MM.1S (cell line): ENCODE measurements at regions not wholly inside any gene's neighbourhood (a gene's known extent, or its start where the extent isn't known, plus 50 kb on each side); places are given as distances from the start of the nearest gene placed in this dataset.

Experiments used
- DNase-seq: peaks from one replicate; pipeline ENCODE4 v3.0.0-alpha.2; 2015
- H2AFZ ChIP-seq: fragments of 300-600 bp; sonication (generic); 2 replicates; pipeline ENCODE4 v1.6.0; 2016; ENCODE audit warnings: antibody characterized with exemption, low read length
- H3F3A ChIP-seq: fragments of 300-600 bp; sonication (generic); 2 replicates; pipeline ENCODE4 v1.6.1; 2016; ENCODE audit warnings: mild to moderate bottlenecking, antibody characterized with exemption, low read length, moderate library complexity, mixed read lengths; ENCODE audit not compliant: insufficient read depth
- H3K27ac ChIP-seq: fragments of 300-600 bp; sonication (generic); 2 replicates; pipeline ENCODE4 v1.5.1; 2016; ENCODE audit warnings: mild to moderate bottlenecking, low read length
- H3K27me3 ChIP-seq: fragments of 300-600 bp; sonication (generic); replicated peaks from 2 replicates; pipeline ENCODE4 v1.6.0; 2016; ENCODE audit warnings: low read length; ENCODE audit not compliant: insufficient read depth
- H3K36me3 ChIP-seq: fragments of 300-600 bp; sonication (generic); replicated peaks from 2 replicates; pipeline ENCODE4 v1.6.1; 2016; ENCODE audit warnings: mild to moderate bottlenecking, low read length, mixed read lengths; ENCODE audit not compliant: insufficient read depth
- H3K4me1 ChIP-seq: fragments of 300-600 bp; sonication (generic); 2 replicates; pipeline ENCODE4 v1.6.1; 2016; ENCODE audit warnings: low read length, mixed read lengths
- H3K4me2 ChIP-seq: fragments of 300-600 bp; sonication (generic); 2 replicates; pipeline ENCODE4 v1.6.0; 2016; ENCODE audit warnings: low read depth, low read length
- H3K4me3 ChIP-seq: fragments of 300-600 bp; sonication (generic); 2 replicates; pipeline ENCODE4 v1.5.1; 2016; ENCODE audit warnings: low read length, mixed read lengths
- H3K79me2 ChIP-seq: fragments of 300-600 bp; sonication (generic); 2 replicates; pipeline ENCODE4 v1.6.1; 2016; ENCODE audit warnings: mixed run types, low read length, mixed read lengths
- H3K9ac ChIP-seq: fragments of 300-600 bp; sonication (generic); 2 replicates; pipeline ENCODE4 v1.6.1; 2016; ENCODE audit warnings: low read length, mixed read lengths
- H3K9me2 ChIP-seq: fragments of 300-600 bp; sonication (generic); replicated peaks from 2 replicates; pipeline ENCODE4 v1.6.1; 2016; ENCODE audit warnings: mild to moderate bottlenecking, low read length, mixed read lengths; ENCODE audit not compliant: insufficient read depth
- H3K9me3 ChIP-seq: fragments of 300-600 bp; sonication (generic); replicated peaks from 2 replicates; pipeline ENCODE4 v1.6.1; 2016; ENCODE audit warnings: mild to moderate bottlenecking, low read length, mixed read lengths; ENCODE audit not compliant: insufficient read depth
- H4K20me1 ChIP-seq: fragments of 300-600 bp; sonication (generic); 2 replicates; pipeline ENCODE4 v1.6.1; 2016; ENCODE audit warnings: mild to moderate bottlenecking, low read length, moderate library complexity, mixed read lengths; ENCODE audit not compliant: insufficient read depth
- CTCF ChIP-seq: fragments of 300-600 bp; sonication (generic); IDR thresholded peaks from 2 replicates; pipeline ENCODE4 v1.5.1; 2016; ENCODE audit warnings: antibody characterized with exemption, low read length, mixed read lengths
- EZH2 ChIP-seq: fragments of 300-600 bp; sonication (generic); optimal IDR thresholded peaks from 2 replicates; pipeline ENCODE3; 2017; ENCODE audit warnings: low read depth, mild to moderate bottlenecking, antibody characterized with exemption, low read length, mixed read lengths
- EZH2phosphoT487 ChIP-seq: fragments of 300-600 bp; sonication (generic); IDR thresholded peaks from 2 replicates; pipeline ENCODE4 v1.6.1; 2018; ENCODE audit warnings: antibody characterized with exemption, low read length

- Histone ChIP-seq H3K9me3 (no peaks in the 10 kb centered on the region), H3K9ac (no peak overlapping the region), H2AFZ (no peak overlapping the region), H3K9me2 (no peaks in the 10 kb centered on the region), H3K4me1 (no peaks in the 10 kb centered on the region), H3K27ac (no peak overlapping the region), H3K4me2 (no peak overlapping the region), H3K27me3 (no peaks in the 10 kb centered on the region), H3K36me3 (no peaks in the 10 kb centered on the region), H4K20me1 (no peaks in the 10 kb centered on the region), H3K4me3 (no peak overlapping the region), H3K79me2 (no peaks in the 10 kb centered on the region), H3F3A (no peaks in the 10 kb centered on the region)
- no peak for DNase-seq
- TF ChIP-seq EZH2phosphoT487 (no peak), EZH2 (no peak), CTCF (no peak)
Measured at GRCh38 chr18:42520138-42520537, 565.1 kb downstream of the PIK3C3 start.

GRCh38 chr18:42525905-42526304 is 570.9 kb downstream of the PIK3C3 start:
- Histone ChIP-seq H3K36me3 (no peaks in the 10 kb centered on the region), H3F3A (no peaks in the 10 kb centered on the region), H3K27ac (no peak overlapping the region), H3K4me1 (no peaks in the 10 kb centered on the region), H4K20me1 (no peaks in the 10 kb centered on the region), H3K4me3 (no peak overlapping the region), H3K9me3 (no peaks in the 10 kb centered on the region), H2AFZ (no peak overlapping the region), H3K4me2 (no peak overlapping the region), H3K9ac (no peak overlapping the region), H3K79me2 (no peaks in the 10 kb centered on the region), H3K9me2 (no peaks in the 10 kb centered on the region), H3K27me3 (no peaks in the 10 kb centered on the region)
- no peak for TF ChIP-seq CTCF
- no peak for TF ChIP-seq EZH2
- no peak for TF ChIP-seq EZH2phosphoT487
- no peak for DNase-seq

- H4K20me1 ChIP-seq = no peaks in the 10 kb centered on the region
- no peaks in the 10 kb centered on the region for H3K79me2 ChIP-seq
- H2AFZ ChIP-seq = no peak overlapping the region
- H3K9me2 ChIP-seq = no peaks in the 10 kb centered on the region
- no peaks in the 10 kb centered on the region for H3K9me3 ChIP-seq
- no peak overlapping the region for H3K27ac ChIP-seq
- no peaks in the 10 kb centered on the region for H3K36me3 ChIP-seq
- DNase-seq = no peak
- H3K4me2 ChIP-seq = no peak overlapping the region
- H3K4me1 ChIP-seq = no peaks in the 10 kb centered on the region
- no peak overlapping the region for H3K4me3 ChIP-seq
- H3K9ac ChIP-seq = no peak overlapping the region
- no peaks in the 10 kb centered on the region for H3K27me3 ChIP-seq
- H3F3A ChIP-seq = no peaks in the 10 kb centered on the region
- TF ChIP-seq EZH2 = no peak
- no peak for TF ChIP-seq CTCF
- no peak for TF ChIP-seq EZH2phosphoT487
Measured at GRCh38 chr18:42527766-42528165, 572.7 kb downstream of the PIK3C3 start.

GRCh38 chr18:42530276-42530675 is 575.2 kb downstream of the PIK3C3 start:
- no peak for DNase-seq
- H3K9me3 ChIP-seq = no peaks in the 10 kb centered on the region
- H3K4me2 ChIP-seq = no peak overlapping the region
- H3K9ac ChIP-seq = no peak overlapping the region
- H2AFZ ChIP-seq = no peak overlapping the region
- no peak for TF ChIP-seq EZH2phosphoT487
- TF ChIP-seq EZH2 = no peak
- TF ChIP-seq CTCF = no peak
- H4K20me1 ChIP-seq = no peaks in the 10 kb centered on the region
- H3K9me2 ChIP-seq = no peaks in the 10 kb centered on the region
- no peak overlapping the region for H3K27ac ChIP-seq
- no peaks in the 10 kb centered on the region for H3K27me3 ChIP-seq
- no peaks in the 10 kb centered on the region for H3K36me3 ChIP-seq
- H3F3A ChIP-seq = no peaks in the 10 kb centered on the region
- H3K79me2 ChIP-seq = no peaks in the 10 kb centered on the region
- no peak overlapping the region for H3K4me3 ChIP-seq
- H3K4me1 ChIP-seq = no peaks in the 10 kb centered on the region
